Activated CD4-positive, alpha-beta memory T cell treated with anti-CD3 and anti-CD28 coated beads, Interleukin-2, amount 10 ng/mL, durations not matched to agents 7 days and 5 days (primary cell): ENCODE measurements at regions not wholly inside any gene's neighbourhood (a gene's known extent, or its start where the extent isn't known, plus 50 kb on each side); places are given as distances from the start of the nearest gene placed in this dataset.

ENCODE experiments used
- CTCF ChIA-PET: fragments of 350-600 bp; sonication (Branson Sonifier 250); formaldehyde crosslinking; loops from one replicate; lab custom pipeline; 2021; ENCODE audit warnings: antibody characterized with exemption, inconsistent platforms; lab: Charles Lee
- POLR2A ChIA-PET: fragments of 350-600 bp; sonication (Branson Sonifier 250); formaldehyde crosslinking; loops from one replicate; lab custom pipeline; 2021; ENCODE audit warnings: antibody characterized with exemption; lab: Charles Lee
- DNase-seq: peaks from one replicate; pipeline ENCODE4 v3.0.0-alpha.2; 2020
- H3K27ac Mint-ChIP-seq: one replicate; pipeline ENCODE4 v1.8.0; 2021; ENCODE audit warnings: mild to moderate bottlenecking, mixed read lengths
- H3K27me3 Mint-ChIP-seq: one replicate; pipeline ENCODE4 v1.8.0; 2021; ENCODE audit warnings: mixed read lengths
- H3K36me3 Mint-ChIP-seq: one replicate; pipeline ENCODE4 v1.8.0; 2021; ENCODE audit warnings: low read depth, mixed read lengths
- H3K4me1 Mint-ChIP-seq: one replicate; pipeline ENCODE4 v1.8.0; 2021; ENCODE audit warnings: mixed read lengths
- H3K4me3 Mint-ChIP-seq: one replicate; pipeline ENCODE4 v1.8.0; 2021; ENCODE audit warnings: mild to moderate bottlenecking, mixed read lengths
- H3K9me3 Mint-ChIP-seq: one replicate; pipeline ENCODE4 v1.8.0; 2021; ENCODE audit warnings: mixed read lengths

GRCh38 chr6:19465760-19466159 is 371.4 kb upstream of the ID4 start:
- Mint-ChIP-seq H3K27ac (no peak overlapping the region), H3K9me3 (no peaks in the 10 kb centered on the region), H3K27me3 (no peaks in the 10 kb centered on the region), H3K36me3 (no peaks in the 10 kb centered on the region), H3K4me3 (no peak overlapping the region), H3K4me1 (no peaks in the 10 kb centered on the region)
- no peak for DNase-seq
- ChIA-PET CTCF (no interaction called here), POLR2A (no interaction called here)

GRCh38 chr6:19470333-19470732 is 366.8 kb upstream of the ID4 start:
- no peak overlapping the region for H3K4me3 Mint-ChIP-seq
- ChIA-PET CTCF (no interaction called here), POLR2A (no interaction called here)
- H3K27ac Mint-ChIP-seq, result no peak overlapping the region
- H3K36me3 Mint-ChIP-seq, result no peaks in the 10 kb centered on the region
- H3K4me1 Mint-ChIP-seq, result no peaks in the 10 kb centered on the region
- no peak for DNase-seq
- H3K27me3 Mint-ChIP-seq, result no peaks in the 10 kb centered on the region
- H3K9me3 Mint-ChIP-seq, result peaks cover 13% of the 10 kb centered on the region

GRCh38 chr6:19472153-19472552 is 365.0 kb upstream of the ID4 start:
- Mint-ChIP-seq H3K9me3 (peaks cover 16% of the 10 kb centered on the region), H3K27ac (no peak overlapping the region), H3K4me1 (no peaks in the 10 kb centered on the region), H3K27me3 (no peaks in the 10 kb centered on the region), H3K36me3 (no peaks in the 10 kb centered on the region), H3K4me3 (no peak overlapping the region)
- ChIA-PET CTCF (no interaction called here), POLR2A (no interaction called here)
- no peak for DNase-seq

GRCh38 chr6:19472850-19473249 is 364.3 kb upstream of the ID4 start:
- no peaks in the 10 kb centered on the region for H3K4me1 Mint-ChIP-seq
- H3K27me3 Mint-ChIP-seq, result no peaks in the 10 kb centered on the region
- H3K4me3 Mint-ChIP-seq, result no peak overlapping the region
- no peak for DNase-seq
- POLR2A ChIA-PET, result no interaction called here
- no peak overlapping the region for H3K27ac Mint-ChIP-seq
- H3K9me3 Mint-ChIP-seq, result peaks cover 16% of the 10 kb centered on the region
- H3K36me3 Mint-ChIP-seq, result no peaks in the 10 kb centered on the region
- CTCF ChIA-PET, result no interaction called here

- DNase-seq, result no peak
- Mint-ChIP-seq H3K27me3 (no peaks in the 10 kb centered on the region), H3K4me3 (no peak overlapping the region), H3K4me1 (no peaks in the 10 kb centered on the region), H3K9me3 (peaks cover 16% of the 10 kb centered on the region), H3K27ac (no peak overlapping the region), H3K36me3 (no peaks in the 10 kb centered on the region)
- POLR2A ChIA-PET, result no interaction called here
- CTCF ChIA-PET, result no interaction called here
Measured at GRCh38 chr6:19477563-19477962, 359.6 kb upstream of the ID4 start.

GRCh38 chr6:19478273-19478672 is 358.9 kb upstream of the ID4 start:
- CTCF ChIA-PET, result no interaction called here

GRCh38 chr6:19478992-19479391 is 358.2 kb upstream of the ID4 start:
- Mint-ChIP-seq H3K9me3 (peaks cover 10% of the 10 kb centered on the region), H3K27me3 (no peaks in the 10 kb centered on the region), H3K36me3 (no peaks in the 10 kb centered on the region), H3K4me1 (no peaks in the 10 kb centered on the region), H3K27ac (no peak overlapping the region), H3K4me3 (no peak overlapping the region)
- no peak for DNase-seq
- POLR2A ChIA-PET, result no interaction called here
- CTCF ChIA-PET, result no interaction called here

More at GRCh38 chr6:19478273-19478672, 358.9 kb upstream of the ID4 start:
- Mint-ChIP-seq H3K36me3 (no peaks in the 10 kb centered on the region), H3K27ac (no peak overlapping the region), H3K4me3 (no peak overlapping the region), H3K9me3 (peaks cover 15% of the 10 kb centered on the region), H3K27me3 (no peaks in the 10 kb centered on the region), H3K4me1 (no peaks in the 10 kb centered on the region)
- POLR2A ChIA-PET, result no interaction called here
- DNase-seq, result no peak

GRCh38 chr6:19479551-19479950 is 357.6 kb upstream of the ID4 start:
- Mint-ChIP-seq H3K27ac (no peak overlapping the region), H3K36me3 (no peaks in the 10 kb centered on the region), H3K27me3 (no peaks in the 10 kb centered on the region), H3K9me3 (peaks cover 8% of the 10 kb centered on the region), H3K4me1 (no peaks in the 10 kb centered on the region), H3K4me3 (no peak overlapping the region)
- DNase-seq, result no peak
- POLR2A ChIA-PET, result no interaction called here
- CTCF ChIA-PET, result no interaction called here

GRCh38 chr6:19492636-19493405 is 344.3 kb upstream of the ID4 start:
- H3K27me3 Mint-ChIP-seq, result no peaks in the 10 kb centered on the region
- peaks cover 14% of the 10 kb centered on the region for H3K9me3 Mint-ChIP-seq
- ChIA-PET POLR2A (no interaction called here), CTCF (no interaction called here)
- no peaks in the 10 kb centered on the region for H3K36me3 Mint-ChIP-seq
- no peaks in the 10 kb centered on the region for H3K4me1 Mint-ChIP-seq
- no peak for DNase-seq
- no peak overlapping the region for H3K27ac Mint-ChIP-seq
- no peak overlapping the region for H3K4me3 Mint-ChIP-seq

GRCh38 chr6:19501737-19502245 is 335.4 kb upstream of the ID4 start:
- no peak overlapping the region for H3K27ac Mint-ChIP-seq
- CTCF ChIA-PET, result no interaction called here
- H3K9me3 Mint-ChIP-seq, result peaks cover 5% of the 10 kb centered on the region
- POLR2A ChIA-PET, result no interaction called here
- H3K27me3 Mint-ChIP-seq, result no peaks in the 10 kb centered on the region
- no peaks in the 10 kb centered on the region for H3K36me3 Mint-ChIP-seq
- no peak overlapping the region for H3K4me3 Mint-ChIP-seq
- H3K4me1 Mint-ChIP-seq, result no peaks in the 10 kb centered on the region
- no peak for DNase-seq

- H3K4me3 Mint-ChIP-seq, result no peak overlapping the region
- POLR2A ChIA-PET, result no interaction called here
- no peaks in the 10 kb centered on the region for H3K27me3 Mint-ChIP-seq
- CTCF ChIA-PET, result no interaction called here
- H3K27ac Mint-ChIP-seq, result no peak overlapping the region
- DNase-seq, result no peak
- no peaks in the 10 kb centered on the region for H3K4me1 Mint-ChIP-seq
- H3K9me3 Mint-ChIP-seq, result peaks cover 5% of the 10 kb centered on the region
- H3K36me3 Mint-ChIP-seq, result no peaks in the 10 kb centered on the region
Measured at GRCh38 chr6:19502301-19502700, 334.9 kb upstream of the ID4 start.

GRCh38 chr6:19515939-19516338 is 321.2 kb upstream of the ID4 start:
- POLR2A ChIA-PET, result no interaction called here
- DNase-seq, result no peak
- no peak overlapping the region for H3K4me3 Mint-ChIP-seq
- H3K36me3 Mint-ChIP-seq, result no peaks in the 10 kb centered on the region
- H3K27me3 Mint-ChIP-seq, result no peaks in the 10 kb centered on the region
- CTCF ChIA-PET, result no interaction called here
- H3K9me3 Mint-ChIP-seq, result peaks cover 33% of the 10 kb centered on the region
- H3K4me1 Mint-ChIP-seq, result no peaks in the 10 kb centered on the region
- no peak overlapping the region for H3K27ac Mint-ChIP-seq

- no peak for DNase-seq
- H3K36me3 Mint-ChIP-seq, result no peaks in the 10 kb centered on the region
- H3K27ac Mint-ChIP-seq, result no peak overlapping the region
- H3K27me3 Mint-ChIP-seq, result no peaks in the 10 kb centered on the region
- ChIA-PET POLR2A (no interaction called here), CTCF (no interaction called here)
- no peaks in the 10 kb centered on the region for H3K4me1 Mint-ChIP-seq
- peaks cover 23% of the 10 kb centered on the region for H3K9me3 Mint-ChIP-seq
- no peak overlapping the region for H3K4me3 Mint-ChIP-seq
Measured at GRCh38 chr6:19519941-19520340, 317.2 kb upstream of the ID4 start.
